ENCODE measurements at regions not wholly inside any gene's neighbourhood (a gene's known extent, or its start where the extent isn't known, plus 50 kb on each side); places are given as distances from the start of the nearest gene placed in this dataset.
"Not testable (repeated sequence)": the region's sequence is repeated elsewhere in the genome, so short reads cannot be mapped to it uniquely, and the experiment has no call there.

- ATAC-seq (ENCODE audit: low FRiP score); intact Hi-C loops (cut with DNase I); H3K27me3 ChIP-seq (ENCODE audit: control insufficient read depth in 1 of 2, insufficient read depth in 2 of 2, low read length in 1 of 2); H3K4me1 ChIP-seq (ENCODE audit: control insufficient read depth in 1 of 2, insufficient read depth in 2 of 2, low read length in 2 of 2); H3K9me3 ChIP-seq (ENCODE audit: control insufficient read depth, low read length); H3K4me3 ChIP-seq (ENCODE audit: low read length in 2 of 2); H3K36me3 ChIP-seq (ENCODE audit: control insufficient read depth in 1 of 2, insufficient read depth in 2 of 2, low read length in 1 of 2); DNase-seq; H3K27ac ChIP-seq (ENCODE audit: low read depth in 1 of 2, low read length in 2 of 2): not testable (repeated sequence)
Observed at GRCh38 chr21:34288042-34288441, 75.8 kb upstream of the KCNE2 start.

DNA sequence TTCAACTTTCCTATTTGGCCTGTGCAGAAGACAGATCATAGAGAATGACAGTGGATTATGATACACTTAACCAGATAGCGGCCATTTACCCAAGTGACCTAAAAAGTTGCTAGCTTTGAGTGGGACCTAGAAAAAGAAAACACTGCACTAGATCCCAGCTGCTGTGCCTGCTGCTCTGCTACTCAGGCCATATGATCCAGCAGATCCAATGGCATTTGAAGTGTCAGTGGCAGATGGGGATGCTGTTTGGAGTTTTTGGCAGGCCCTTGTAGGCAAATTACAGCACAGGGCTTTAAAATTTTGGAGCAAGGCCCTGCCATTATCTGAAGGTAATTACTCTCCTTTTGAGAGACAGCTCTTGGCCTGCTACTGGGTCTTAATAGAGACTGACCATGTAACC lies 74.0 kb upstream of the KCNE2 start:
- Histone ChIP-seq H3K36me3 (ENCODE audit: control insufficient read depth in 1 of 2, insufficient read depth in 2 of 2, low read length in 1 of 2) (no peaks in the 10 kb centered on the region), H3K27me3 (ENCODE audit: control insufficient read depth in 1 of 2, insufficient read depth in 2 of 2, low read length in 1 of 2) (no peaks in the 10 kb centered on the region), H3K9me3 (ENCODE audit: control insufficient read depth, low read length) (peaks cover 2% of the 10 kb centered on the region)

DNA sequence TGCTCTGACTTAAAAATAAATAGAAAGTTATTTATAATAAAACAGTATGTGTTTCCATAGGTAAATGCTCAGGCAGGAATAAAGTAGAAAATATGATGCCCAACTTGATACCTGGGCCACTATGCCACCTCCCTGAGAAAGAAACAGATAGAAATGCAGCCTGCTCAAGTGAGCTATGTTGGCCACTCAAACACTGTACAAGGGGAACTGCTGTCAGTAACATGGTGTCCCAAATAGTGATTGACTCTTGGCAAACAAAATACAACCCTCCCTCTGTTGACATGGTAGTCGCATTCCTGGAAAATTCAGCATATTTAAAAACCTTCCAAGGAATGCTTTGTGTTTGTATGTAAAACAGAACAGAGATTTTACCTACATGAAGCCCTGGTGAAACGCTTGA lies 66.9 kb upstream of the KCNE2 start:
- H3K36me3 ChIP-seq (ENCODE audit: control insufficient read depth in 1 of 2, insufficient read depth in 2 of 2, low read length in 1 of 2) = no peaks in the 10 kb centered on the region
- ATAC-seq (ENCODE audit: low FRiP score) = no peak
- WGBS, 2 donors = 62 to 64% methylated on average over 2 of the region's 2 CpGs
- intact Hi-C loops (cut with DNase I) = no loop called here
- H3K27me3 ChIP-seq (ENCODE audit: control insufficient read depth in 1 of 2, insufficient read depth in 2 of 2, low read length in 1 of 2) = no peaks in the 10 kb centered on the region
- no peaks in the 10 kb centered on the region for H3K9me3 ChIP-seq (ENCODE audit: control insufficient read depth, low read length)
- no peak overlapping the region for H3K4me3 ChIP-seq (ENCODE audit: low read length in 2 of 2)
- DNase-seq = no peak
- H3K4me1 ChIP-seq (ENCODE audit: control insufficient read depth in 1 of 2, insufficient read depth in 2 of 2, low read length in 2 of 2) = peaks cover 0 to 5% of the 10 kb centered on the region in 2 donors
- H3K27ac ChIP-seq (ENCODE audit: low read depth in 1 of 2, low read length in 2 of 2) = no peak overlapping the region

More for the DNA sequence above, 74.0 kb upstream of the KCNE2 start:
- WGBS, 2 donors = 91 to 96% methylated on average over 1 of the region's 1 CpG
- DNase-seq (no peak), ATAC-seq (ENCODE audit: low FRiP score) (no peak)
- Histone ChIP-seq H3K4me1 (ENCODE audit: control insufficient read depth in 1 of 2, insufficient read depth in 2 of 2, low read length in 2 of 2) (peaks cover 0 to 1% of the 10 kb centered on the region in 2 donors), H3K27ac (ENCODE audit: low read depth in 1 of 2, low read length in 2 of 2) (no peak overlapping the region), H3K4me3 (ENCODE audit: low read length in 2 of 2) (no peak overlapping the region)
- intact Hi-C loops (cut with DNase I) = no loop called here

DNA sequence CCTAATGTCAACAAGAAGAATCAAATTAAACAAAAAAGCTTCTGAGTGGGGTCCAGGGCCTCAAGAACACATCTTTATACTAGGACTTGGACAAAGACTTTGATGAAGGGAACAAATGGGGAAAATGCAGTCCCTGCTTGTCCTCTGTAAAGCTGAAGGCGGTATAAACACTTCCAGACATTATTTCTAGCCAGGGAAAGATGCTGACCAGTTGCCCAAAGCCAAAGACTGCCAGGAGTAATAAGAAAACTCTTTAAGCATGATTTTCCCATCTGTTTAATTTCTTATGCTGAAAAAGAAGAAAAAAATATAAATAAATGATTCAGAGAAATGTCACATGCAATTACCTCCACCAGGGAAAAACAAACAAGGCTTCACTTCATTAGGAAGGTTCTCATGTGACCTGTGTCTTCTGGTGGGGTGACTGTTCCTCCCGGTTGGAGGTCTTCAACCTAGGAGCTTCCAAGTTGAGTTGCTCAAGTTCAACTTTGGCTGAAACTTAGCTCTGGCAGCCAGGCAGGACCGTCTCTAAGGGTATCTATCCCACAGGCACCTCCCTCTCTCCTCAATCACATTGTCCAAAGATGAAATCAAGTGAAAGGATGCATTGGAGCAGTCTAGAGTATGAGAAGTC lies 65.2 kb upstream of the KCNE2 start:
- Histone ChIP-seq H3K4me1 (ENCODE audit: control insufficient read depth in 1 of 2, insufficient read depth in 2 of 2, low read length in 2 of 2) (peaks cover 0 to 5% of the 10 kb centered on the region in 2 donors), H3K27me3 (ENCODE audit: control insufficient read depth in 1 of 2, insufficient read depth in 2 of 2, low read length in 1 of 2) (no peaks in the 10 kb centered on the region), H3K36me3 (ENCODE audit: control insufficient read depth in 1 of 2, insufficient read depth in 2 of 2, low read length in 1 of 2) (no peaks in the 10 kb centered on the region), H3K27ac (ENCODE audit: low read depth in 1 of 2, low read length in 2 of 2) (no peak overlapping the region), H3K9me3 (ENCODE audit: control insufficient read depth, low read length) (no peaks in the 10 kb centered on the region), H3K4me3 (ENCODE audit: low read length in 2 of 2) (no peak overlapping the region)
- 64 to 65% methylated on average over 3 of the region's 3 CpGs for WGBS, 2 donors
- no peak for DNase-seq
- intact Hi-C loops (cut with DNase I) = no loop called here
- no peak for ATAC-seq (ENCODE audit: low FRiP score)

DNA sequence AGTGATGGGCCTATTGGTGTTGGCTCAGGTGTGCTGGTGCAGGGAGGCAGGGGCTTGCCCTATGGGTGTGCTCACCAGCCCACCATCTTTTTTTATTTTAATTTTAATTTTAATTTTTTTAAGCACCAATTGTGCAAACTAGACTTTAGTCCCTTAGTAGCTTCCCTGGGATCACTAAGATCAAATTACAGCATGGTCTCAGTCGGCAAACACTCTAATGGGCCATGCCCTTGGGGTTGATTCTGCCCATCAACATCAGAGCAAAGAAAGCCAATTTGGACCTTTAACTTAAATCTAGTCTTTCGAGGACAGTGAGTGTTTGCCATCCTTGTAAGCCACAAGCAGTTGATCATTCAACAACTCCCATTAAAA lies 64.7 kb upstream of the KCNE2 start:
- ATAC-seq (ENCODE audit: low FRiP score) (no peak), DNase-seq (no peak)
- Histone ChIP-seq H3K4me3 (ENCODE audit: low read length in 2 of 2) (no peak overlapping the region), H3K27me3 (ENCODE audit: control insufficient read depth in 1 of 2, insufficient read depth in 2 of 2, low read length in 1 of 2) (no peaks in the 10 kb centered on the region), H3K36me3 (ENCODE audit: control insufficient read depth in 1 of 2, insufficient read depth in 2 of 2, low read length in 1 of 2) (no peaks in the 10 kb centered on the region), H3K27ac (ENCODE audit: low read depth in 1 of 2, low read length in 2 of 2) (no peak overlapping the region), H3K9me3 (ENCODE audit: control insufficient read depth, low read length) (no peaks in the 10 kb centered on the region), H3K4me1 (ENCODE audit: control insufficient read depth in 1 of 2, insufficient read depth in 2 of 2, low read length in 2 of 2) (peaks cover 0 to 5% of the 10 kb centered on the region in 2 donors)
- intact Hi-C loops (cut with DNase I) = no loop called here
- 85 to 87% methylated on average over 2 of the region's 2 CpGs for WGBS, 2 donors

- DNase-seq (no peak), ATAC-seq (ENCODE audit: low FRiP score) (no peak)
- Histone ChIP-seq H3K36me3 (ENCODE audit: control insufficient read depth in 1 of 2, insufficient read depth in 2 of 2, low read length in 1 of 2) (no peaks in the 10 kb centered on the region), H3K27ac (ENCODE audit: low read depth in 1 of 2, low read length in 2 of 2) (no peak overlapping the region), H3K9me3 (ENCODE audit: control insufficient read depth, low read length) (no peaks in the 10 kb centered on the region), H3K4me1 (ENCODE audit: control insufficient read depth in 1 of 2, insufficient read depth in 2 of 2, low read length in 2 of 2) (peaks cover 0 to 2% of the 10 kb centered on the region in 2 donors), H3K4me3 (ENCODE audit: low read length in 2 of 2) (no peak overlapping the region), H3K27me3 (ENCODE audit: control insufficient read depth in 1 of 2, insufficient read depth in 2 of 2, low read length in 1 of 2) (no peaks in the 10 kb centered on the region)
- WGBS, 2 donors = 96 to 97% methylated on average over 6 of the region's 6 CpGs
- intact Hi-C loops (cut with DNase I) = no loop called here
Observed at GRCh38 chr21:34302521-34302920, 61.3 kb upstream of the KCNE2 start.

- Histone ChIP-seq H3K9me3 (ENCODE audit: control insufficient read depth, low read length) (no peaks in the 10 kb centered on the region), H3K4me1 (ENCODE audit: control insufficient read depth in 1 of 2, insufficient read depth in 2 of 2, low read length in 2 of 2) (peaks cover 0 to 2% of the 10 kb centered on the region in 2 donors), H3K27ac (ENCODE audit: low read depth in 1 of 2, low read length in 2 of 2) (no peak overlapping the region), H3K4me3 (ENCODE audit: low read length in 2 of 2) (no peak overlapping the region), H3K36me3 (ENCODE audit: control insufficient read depth in 1 of 2, insufficient read depth in 2 of 2, low read length in 1 of 2) (no peaks in the 10 kb centered on the region), H3K27me3 (ENCODE audit: control insufficient read depth in 1 of 2, insufficient read depth in 2 of 2, low read length in 1 of 2) (no peaks in the 10 kb centered on the region)
- no peak for DNase-seq
- WGBS, 2 donors = 31 to 36% methylated on average over 14 of the region's 14 CpGs
- intact Hi-C loops (cut with DNase I) = no loop called here
- ATAC-seq (ENCODE audit: low FRiP score) = peak; percentile 19
Observed at GRCh38 chr21:34305605-34306604, 57.9 kb upstream of the KCNE2 start.

DNA sequence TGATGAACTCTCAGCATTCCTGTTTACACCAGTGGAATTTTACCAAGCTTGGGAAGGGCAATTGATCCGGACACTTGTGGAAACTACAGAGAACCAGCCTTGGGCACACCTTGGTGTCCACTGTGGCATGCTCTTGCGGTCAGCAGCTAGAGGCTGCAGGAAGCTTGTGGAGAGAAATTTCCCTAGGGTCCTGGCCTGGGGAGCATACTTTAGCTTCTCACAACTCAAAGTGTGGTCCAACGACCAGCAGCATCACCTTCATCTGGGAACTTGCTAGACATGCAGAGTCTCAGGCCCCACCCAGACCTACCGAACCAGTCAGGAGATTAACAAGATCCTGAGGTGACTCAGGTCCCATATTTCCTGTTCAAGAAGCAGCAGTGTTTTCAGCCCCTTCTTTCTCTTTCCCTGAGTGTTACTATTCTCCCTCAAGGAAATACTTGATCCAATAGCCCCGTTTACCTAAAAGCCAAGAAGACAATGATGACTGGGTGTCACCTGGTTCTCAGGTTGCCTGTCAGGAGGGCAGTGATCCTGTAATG lies 55.7 kb upstream of the KCNE2 start:
- 95 to 97% methylated on average over 5 of the region's 5 CpGs for WGBS, 2 donors
- Histone ChIP-seq H3K27ac (ENCODE audit: low read depth in 1 of 2, low read length in 2 of 2) (no peak overlapping the region), H3K27me3 (ENCODE audit: control insufficient read depth in 1 of 2, insufficient read depth in 2 of 2, low read length in 1 of 2) (no peaks in the 10 kb centered on the region), H3K4me1 (ENCODE audit: control insufficient read depth in 1 of 2, insufficient read depth in 2 of 2, low read length in 2 of 2) (peaks cover 0 to 4% of the 10 kb centered on the region in 2 donors), H3K9me3 (ENCODE audit: control insufficient read depth, low read length) (no peaks in the 10 kb centered on the region), H3K36me3 (ENCODE audit: control insufficient read depth in 1 of 2, insufficient read depth in 2 of 2, low read length in 1 of 2) (no peaks in the 10 kb centered on the region), H3K4me3 (ENCODE audit: low read length in 2 of 2) (no peak overlapping the region)
- intact Hi-C loops (cut with DNase I) = no loop called here
- DNase-seq = no peak
- ATAC-seq (ENCODE audit: low FRiP score) = no peak
